ENCODE measurements at regions not wholly inside any gene's neighbourhood (a gene's known extent, or its start where the extent isn't known, plus 50 kb on each side); places are given as distances from the start of the nearest gene placed in this dataset.

- peak; percentile 53 for DNase-seq (ENCODE audit: low spot score)
These were observed 115.1 kb upstream of the GPC1 start for GRCh38 chr2:240320204-240320993.

GRCh38 chr2:240322231-240322955 is 113.1 kb upstream of the GPC1 start:
- peak; percentile 32 for DNase-seq (ENCODE audit: low spot score)

GRCh38 chr2:240322991-240323390 is 112.5 kb upstream of the GPC1 start:
- peak; percentile 6 for DNase-seq (ENCODE audit: low spot score)

DNA sequence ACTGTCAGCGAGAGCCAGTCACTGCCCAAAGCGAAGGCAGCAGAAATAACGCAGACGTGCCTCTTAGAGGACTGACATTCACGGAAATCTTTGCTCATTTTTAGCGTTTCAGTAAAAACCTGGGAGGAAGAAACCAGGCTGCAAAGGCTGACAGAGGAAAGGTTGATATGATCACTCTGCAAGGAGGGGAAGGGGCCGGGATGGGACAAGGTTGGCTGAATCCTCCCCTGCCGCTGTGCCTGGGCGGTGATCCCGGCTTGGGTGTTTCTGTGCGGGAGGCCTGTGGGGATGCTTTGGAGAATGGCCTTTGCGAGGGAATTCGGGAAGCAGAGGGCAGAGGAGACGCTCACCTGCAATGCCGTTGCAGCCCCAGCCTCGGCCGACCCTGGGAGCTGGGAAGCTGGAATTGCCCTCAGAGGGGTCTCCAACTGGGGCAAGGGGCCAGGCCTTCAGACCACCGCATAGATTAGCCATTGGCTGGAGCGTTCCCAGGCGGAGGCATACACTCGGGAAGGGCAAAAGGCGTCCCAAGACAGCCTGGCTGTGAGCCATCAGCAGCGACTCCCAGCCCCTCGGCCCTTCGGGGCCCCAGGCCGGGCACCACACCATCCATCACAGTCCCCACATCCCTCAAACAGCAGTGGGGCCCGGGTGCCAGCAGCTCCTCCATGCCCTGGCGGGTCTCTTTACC is 111.7 kb upstream of the GPC1 start:
- no peak for DNase-seq (ENCODE audit: low spot score)

- peak; percentile 18 for DNase-seq (ENCODE audit: low spot score)
These were observed 111.0 kb upstream of the GPC1 start for GRCh38 chr2:240324312-240325015.

DNA sequence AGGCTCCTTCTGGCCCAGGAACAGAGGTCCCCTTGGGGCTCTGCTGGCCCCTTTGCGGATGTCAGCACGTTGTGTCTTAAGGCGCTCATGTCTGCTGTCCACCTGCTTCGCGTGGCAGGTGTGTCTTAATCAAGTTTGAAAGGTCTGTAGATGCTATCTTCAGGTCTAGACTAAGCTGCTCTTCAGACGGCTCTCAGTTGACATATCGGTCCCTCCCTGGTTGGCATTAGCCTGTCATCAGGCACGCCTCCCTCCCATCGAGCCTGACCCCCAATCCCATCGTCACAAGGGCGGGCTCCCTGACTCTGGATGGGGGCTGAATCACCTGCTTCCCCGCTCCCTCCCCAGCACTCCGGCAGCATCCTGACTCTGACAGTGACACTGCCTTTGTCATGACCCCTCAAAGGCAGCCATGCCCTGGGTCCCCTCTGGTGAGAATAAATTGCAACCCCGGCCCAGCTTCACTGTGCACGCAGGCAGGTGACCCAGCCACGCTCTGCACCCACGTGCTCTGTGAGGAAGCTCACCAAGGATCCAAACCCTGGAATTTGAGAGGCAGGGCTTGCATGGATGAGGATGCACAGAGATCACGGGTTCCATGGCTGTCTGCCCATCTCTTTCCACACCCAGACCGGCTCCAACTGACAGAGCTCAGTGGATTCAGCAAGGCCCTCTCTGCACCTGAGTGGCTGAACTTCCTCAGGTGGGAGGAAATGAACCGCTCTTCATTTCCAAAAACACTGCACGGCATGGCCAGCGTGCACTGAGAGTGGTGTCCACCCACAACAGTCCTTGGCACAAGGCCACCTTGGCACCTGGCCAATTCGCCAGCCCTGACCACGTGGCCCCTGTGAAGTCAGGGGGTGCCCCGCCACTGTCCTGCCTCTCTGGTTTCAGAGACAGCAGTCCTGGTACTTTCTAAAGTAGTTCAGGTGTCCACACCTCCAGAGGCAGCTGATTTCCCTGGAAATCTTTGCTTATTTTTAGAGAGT is 110.2 kb upstream of the GPC1 start:
- DNase-seq (ENCODE audit: low spot score) = peak; percentile 30

DNA sequence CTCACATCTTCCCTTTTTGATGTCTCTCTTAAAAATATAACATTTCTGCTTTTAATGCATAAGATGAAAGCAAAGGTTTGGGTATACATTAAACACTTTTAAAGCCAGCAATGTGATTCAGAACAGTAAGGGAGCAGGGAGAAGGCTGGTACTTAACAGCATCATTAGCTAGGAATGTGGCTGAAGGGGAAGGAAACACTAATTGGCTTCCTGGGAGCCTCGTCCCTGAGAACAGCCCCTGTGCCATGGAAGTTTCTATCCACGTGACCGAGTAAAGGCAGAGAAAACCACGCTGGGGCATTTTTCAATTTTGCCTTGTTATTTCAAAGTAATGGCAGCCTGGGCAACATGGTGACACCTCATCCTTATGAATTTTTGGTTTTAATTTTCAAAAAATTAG is 109.2 kb upstream of the GPC1 start:
- DNase-seq (ENCODE audit: low spot score) = peak; percentile 25

GRCh38 chr2:240326886-240327285 is 108.6 kb upstream of the GPC1 start:
- DNase-seq (ENCODE audit: low spot score) = no peak

- no peak for DNase-seq (ENCODE audit: low spot score)
These were observed 107.9 kb upstream of the GPC1 start for GRCh38 chr2:240327566-240327965.

DNA sequence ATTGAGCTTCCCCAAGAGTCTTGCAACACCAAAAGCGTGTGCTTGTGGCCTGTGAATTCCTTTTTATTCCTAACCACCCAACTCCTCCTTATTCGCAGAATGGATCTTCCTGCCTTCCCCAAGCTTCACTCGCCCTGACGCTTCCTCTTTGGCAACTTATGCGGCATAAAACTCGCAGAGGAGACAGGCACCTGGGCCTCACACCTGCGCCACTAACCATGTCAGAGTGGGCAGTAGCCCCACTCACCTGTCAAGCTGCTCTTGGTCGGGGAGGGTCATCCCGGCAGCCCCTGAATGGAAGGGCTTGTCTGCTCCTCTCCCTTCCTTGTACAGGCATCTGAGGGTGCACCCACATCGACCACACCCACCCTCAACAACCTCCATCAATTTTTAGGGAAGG is 106.9 kb upstream of the GPC1 start:
- no peak for DNase-seq (ENCODE audit: low spot score)

DNA sequence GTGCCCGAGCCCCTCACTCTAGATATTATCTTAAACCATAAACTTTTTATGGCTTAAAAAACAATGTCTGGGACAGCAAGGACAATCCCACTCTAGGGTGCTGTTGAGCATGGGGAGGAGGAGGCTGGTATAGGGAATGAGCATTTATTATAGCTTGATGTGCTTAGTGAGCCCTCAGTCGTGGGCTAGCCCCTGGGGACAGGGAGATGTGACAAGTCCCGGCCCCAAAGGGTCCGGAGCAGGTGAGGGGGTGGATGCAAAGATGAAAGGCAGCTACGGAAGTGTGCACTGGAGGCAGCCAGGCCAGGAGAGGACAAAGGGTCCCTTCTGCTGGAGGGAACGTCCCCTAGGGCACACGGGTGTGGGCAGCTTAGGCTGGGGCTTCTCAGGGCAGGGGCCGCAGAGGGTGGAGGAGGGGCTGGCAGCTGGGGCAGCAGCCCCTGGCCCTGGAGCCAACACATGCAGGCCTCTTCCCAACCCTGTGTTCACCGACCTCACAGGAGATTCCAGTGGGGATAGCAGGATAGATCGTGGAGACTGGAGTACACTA is 106.3 kb upstream of the GPC1 start:
- no peak for DNase-seq (ENCODE audit: low spot score)

DNA sequence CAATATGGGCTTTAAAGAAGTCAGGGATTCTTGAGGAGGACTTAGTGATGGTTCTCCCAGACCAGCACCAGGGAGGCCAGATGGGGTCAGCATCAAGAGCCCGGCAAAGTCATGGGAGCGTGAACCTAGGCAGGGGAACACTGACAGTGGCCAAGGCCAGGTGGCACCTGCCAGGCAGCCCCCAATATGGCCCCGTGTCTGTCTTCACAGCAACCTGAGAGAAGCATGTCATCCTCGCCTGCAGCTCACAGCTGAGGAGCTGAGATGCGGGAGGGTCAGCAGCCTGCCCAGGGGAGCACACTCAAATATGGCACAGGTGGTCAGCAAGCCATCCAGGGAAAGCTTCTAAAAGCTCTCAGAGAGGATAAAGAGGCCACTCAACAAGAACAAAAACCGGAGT is 105.7 kb upstream of the GPC1 start:
- DNase-seq (ENCODE audit: low spot score) = no peak

GRCh38 chr2:240333985-240334384 is 101.5 kb upstream of the GPC1 start:
- no peak for DNase-seq (ENCODE audit: low spot score)

DNA sequence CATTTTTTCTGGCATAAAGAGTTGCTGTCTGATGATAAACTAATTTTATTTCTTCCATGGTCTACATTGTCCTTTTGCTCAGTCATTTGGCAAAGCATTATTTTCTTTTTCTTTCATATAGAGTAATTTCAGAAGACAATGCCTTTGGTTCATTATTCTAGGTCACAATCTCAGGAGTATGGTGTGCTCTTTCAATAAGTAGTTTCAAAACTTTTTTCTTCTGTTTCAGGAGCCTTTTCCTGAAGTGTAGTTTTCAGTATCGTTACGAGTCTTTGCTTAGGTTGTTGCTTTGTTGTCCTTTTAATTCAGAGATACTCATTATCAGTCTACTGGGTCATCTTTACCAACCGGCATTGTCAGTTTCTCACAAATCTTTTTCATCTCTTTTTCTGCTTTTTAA is 100.4 kb upstream of the GPC1 start:
- no peak for DNase-seq (ENCODE audit: low spot score)

- DNase-seq (ENCODE audit: low spot score) = no peak
These were observed 98.5 kb upstream of the GPC1 start for GRCh38 chr2:240336820-240337427.

DNA sequence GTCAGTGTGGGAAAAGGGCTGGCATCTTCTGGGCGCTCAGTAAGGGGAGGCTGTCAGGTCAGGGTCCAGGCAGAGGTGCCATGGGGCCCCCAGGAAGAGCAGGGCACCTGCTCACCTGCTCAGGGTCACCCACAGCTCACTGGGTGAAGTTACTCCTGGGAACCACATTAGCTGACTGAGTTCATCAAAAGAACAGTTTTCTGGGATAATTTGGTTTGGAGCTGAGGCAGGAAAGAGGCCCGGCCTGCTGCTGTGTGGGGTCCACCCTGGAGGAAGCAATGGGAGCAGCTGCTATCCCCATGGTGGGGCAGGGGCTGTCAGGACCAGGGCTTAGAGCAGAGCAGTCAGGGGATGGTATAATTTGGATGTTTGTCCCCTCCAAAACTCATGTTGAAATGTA is 97.2 kb upstream of the GPC1 start:
- DNase-seq (ENCODE audit: low spot score) = no peak

- no peak for DNase-seq (ENCODE audit: low spot score)
These were observed 95.8 kb upstream of the GPC1 start for GRCh38 chr2:240339411-240340360.

GRCh38 chr2:240340361-240340761 is 95.1 kb upstream of the GPC1 start:
- DNase-seq (ENCODE audit: low spot score) = no peak

DNA sequence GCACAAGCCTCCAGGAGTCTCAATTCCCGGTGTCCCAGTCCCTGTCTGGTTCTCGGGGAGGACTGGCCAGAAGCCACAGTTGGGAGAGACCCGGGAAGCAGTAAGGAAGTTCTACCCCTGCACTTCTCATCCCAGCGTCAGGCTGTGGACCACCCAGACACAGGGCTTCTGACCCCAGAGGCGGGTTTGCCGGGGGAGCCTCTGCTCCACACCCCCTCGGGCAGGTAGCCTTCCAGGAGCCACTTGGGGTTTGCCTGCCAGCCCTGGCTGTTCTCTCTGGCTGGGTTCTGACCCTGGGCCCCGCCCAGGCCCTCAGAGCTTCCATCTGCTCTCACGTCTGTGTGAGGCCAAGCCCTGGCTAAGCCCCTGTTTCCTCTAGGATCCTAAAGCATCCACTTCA is 94.4 kb upstream of the GPC1 start:
- DNase-seq (ENCODE audit: low spot score) = no peak
